B cell (primary cell): ENCODE measurements at regions not wholly inside any gene's neighbourhood (a gene's known extent, or its start where the extent isn't known, plus 50 kb on each side); places are given as distances from the start of the nearest gene placed in this dataset.

ENCODE experiments used
- EZH2 ChIP-seq: IDR thresholded peaks from 2 replicates; pipeline ENCODE4 v1.6.1; 2012; ENCODE audit warnings: borderline replicate concordance, low read depth, mild to moderate bottlenecking, moderate library complexity, low read length; ENCODE audit not compliant: insufficient read depth, poor library complexity, severe bottlenecking
- TF ChIP-seq, protein P1 (sequence below): fragments of 200-600 bp; IDR thresholded peaks from one replicate; pipeline ENCODE4 v1.8.0; 2022; ENCODE audit warnings: antibody characterized with exemption, mild to moderate bottlenecking

DNA sequence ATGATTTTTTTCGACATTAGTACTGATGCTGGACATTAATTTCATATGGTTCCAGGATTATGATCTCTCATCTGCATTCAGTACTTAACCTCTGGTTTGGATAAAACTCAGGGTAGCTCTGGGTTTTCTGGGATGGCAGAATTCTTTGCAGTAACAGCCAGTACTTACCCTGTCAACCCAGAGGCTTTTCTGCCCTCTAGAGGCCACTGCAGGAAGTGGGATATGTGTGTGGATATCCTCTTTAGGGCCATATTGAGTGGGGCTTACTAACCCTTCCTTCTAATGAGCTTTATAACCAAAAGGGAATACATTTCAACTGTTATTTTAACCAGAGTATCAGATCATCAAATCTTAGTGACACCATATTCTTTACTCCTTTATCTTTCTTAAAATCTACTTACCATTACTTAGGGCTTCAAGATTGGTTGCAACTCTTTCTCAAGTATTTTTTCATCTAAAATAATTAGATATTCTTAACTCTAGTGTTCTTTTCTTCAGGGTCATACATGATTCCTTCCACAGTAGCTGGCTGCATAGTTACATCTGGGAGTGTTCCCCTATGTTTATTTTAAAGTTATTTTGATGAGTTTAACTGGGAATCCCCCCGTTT lies 488.0 kb upstream of the STXBP6 start:
- TF ChIP-seq, protein P1, sequence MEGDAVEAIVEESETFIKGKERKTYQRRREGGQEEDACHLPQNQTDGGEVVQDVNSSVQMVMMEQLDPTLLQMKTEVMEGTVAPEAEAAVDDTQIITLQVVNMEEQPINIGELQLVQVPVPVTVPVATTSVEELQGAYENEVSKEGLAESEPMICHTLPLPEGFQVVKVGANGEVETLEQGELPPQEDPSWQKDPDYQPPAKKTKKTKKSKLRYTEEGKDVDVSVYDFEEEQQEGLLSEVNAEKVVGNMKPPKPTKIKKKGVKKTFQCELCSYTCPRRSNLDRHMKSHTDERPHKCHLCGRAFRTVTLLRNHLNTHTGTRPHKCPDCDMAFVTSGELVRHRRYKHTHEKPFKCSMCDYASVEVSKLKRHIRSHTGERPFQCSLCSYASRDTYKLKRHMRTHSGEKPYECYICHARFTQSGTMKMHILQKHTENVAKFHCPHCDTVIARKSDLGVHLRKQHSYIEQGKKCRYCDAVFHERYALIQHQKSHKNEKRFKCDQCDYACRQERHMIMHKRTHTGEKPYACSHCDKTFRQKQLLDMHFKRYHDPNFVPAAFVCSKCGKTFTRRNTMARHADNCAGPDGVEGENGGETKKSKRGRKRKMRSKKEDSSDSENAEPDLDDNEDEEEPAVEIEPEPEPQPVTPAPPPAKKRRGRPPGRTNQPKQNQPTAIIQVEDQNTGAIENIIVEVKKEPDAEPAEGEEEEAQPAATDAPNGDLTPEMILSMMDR: peak; percentile 12
- no peak for TF ChIP-seq EZH2
